Ishikawa (cell line): ENCODE measurements at regions not wholly inside any gene's neighbourhood (a gene's known extent, or its start where the extent isn't known, plus 50 kb on each side); places are given as distances from the start of the nearest gene placed in this dataset.
A peak's percentile ranks its signal among the peaks of the same experiment; 100 is the strongest.

Source experiments
- CEBPB ChIP-seq: IDR thresholded peaks from 2 replicates; pipeline ENCODE4 v1.6.1; 2012
- CREB1 ChIP-seq: IDR thresholded peaks from 2 replicates; pipeline ENCODE4 v1.6.1; 2012; ENCODE audit warnings: low read depth
- EGR1 ChIP-seq: IDR thresholded peaks from 2 replicates; pipeline ENCODE4 v1.6.1; 2012
- EP300 ChIP-seq: IDR thresholded peaks from 2 replicates; pipeline ENCODE4 v1.6.1; 2012; ENCODE audit warnings: borderline replicate concordance
- FOXM1 ChIP-seq: IDR thresholded peaks from 2 replicates; pipeline ENCODE4 v1.6.1; 2012; ENCODE audit warnings: low read depth, borderline replicate concordance
- NFIC ChIP-seq: IDR thresholded peaks from 2 replicates; pipeline ENCODE4 v1.6.1; 2012
- RAD21 ChIP-seq: IDR thresholded peaks from 2 replicates; pipeline ENCODE4 v1.6.1; 2012; ENCODE audit warnings: low read depth
- TAF1 ChIP-seq: IDR thresholded peaks from 2 replicates; pipeline ENCODE4 v1.6.1; 2012; ENCODE audit warnings: low read depth, mild to moderate bottlenecking
- TCF12 ChIP-seq: IDR thresholded peaks from 2 replicates; pipeline ENCODE4 v1.6.1; 2012; ENCODE audit warnings: low read depth
- TEAD4 ChIP-seq: IDR thresholded peaks from 2 replicates; pipeline ENCODE4 v1.6.1; 2012
- YY1 ChIP-seq: IDR thresholded peaks from 2 replicates; pipeline ENCODE4 v1.6.1; 2012; ENCODE audit warnings: low read depth
- ZBTB7A ChIP-seq: IDR thresholded peaks from 2 replicates; pipeline ENCODE4 v1.6.1; 2012; ENCODE audit warnings: low read depth
- TF ChIP-seq, protein P1 (sequence below): IDR thresholded peaks from 2 replicates; pipeline ENCODE4 v1.6.1; 2012
- TF ChIP-seq, protein P2 (sequence below): IDR thresholded peaks from 2 replicates; pipeline ENCODE4 v1.6.1; 2012; ENCODE audit warnings: low read depth, mild to moderate bottlenecking
- TF ChIP-seq, protein P3 (sequence below): IDR thresholded peaks from 2 replicates; pipeline ENCODE4 v1.6.1; 2012

- no peak for TF ChIP-seq FOXM1
Observed at GRCh38 chr14:75333606-75334548, 55.2 kb downstream of the FOS start.

DNA sequence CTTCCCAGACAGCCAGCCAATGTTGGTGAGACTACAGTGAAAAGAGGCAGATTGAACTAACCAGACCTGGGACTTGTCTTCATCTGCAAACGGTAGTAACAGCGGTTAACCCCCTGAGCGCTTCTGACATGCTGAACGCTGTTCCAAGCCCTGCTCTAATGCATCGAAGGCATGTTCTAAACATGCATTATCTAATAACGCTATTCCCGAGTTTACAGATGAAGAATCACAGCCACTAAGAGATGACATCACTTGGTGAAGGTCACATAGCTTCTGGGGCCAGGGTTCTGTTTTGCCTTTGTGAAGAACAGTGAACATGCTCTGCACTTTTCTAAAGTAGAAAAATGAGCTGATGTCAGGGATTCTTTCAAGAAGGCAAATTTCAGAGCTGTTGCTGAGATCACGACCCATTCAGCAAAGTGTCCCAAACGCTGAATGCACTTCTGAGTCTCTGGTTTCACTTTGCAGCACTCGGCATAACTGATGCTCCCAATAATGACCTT, 56.0 kb downstream of the FOS start:
- TF ChIP-seq TCF12 (no peak), RAD21 (no peak), CEBPB (no peak), YY1 (no peak), NFIC (no peak), TAF1 (no peak), EGR1 (no peak), CREB1 (no peak), FOXM1 (no peak), ZBTB7A (no peak), TEAD4 (no peak), EP300 (no peak)
- TF ChIP-seq, protein P1, sequence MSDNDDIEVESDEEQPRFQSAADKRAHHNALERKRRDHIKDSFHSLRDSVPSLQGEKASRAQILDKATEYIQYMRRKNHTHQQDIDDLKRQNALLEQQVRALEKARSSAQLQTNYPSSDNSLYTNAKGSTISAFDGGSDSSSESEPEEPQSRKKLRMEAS, result no peak
- TF ChIP-seq, protein P2, sequence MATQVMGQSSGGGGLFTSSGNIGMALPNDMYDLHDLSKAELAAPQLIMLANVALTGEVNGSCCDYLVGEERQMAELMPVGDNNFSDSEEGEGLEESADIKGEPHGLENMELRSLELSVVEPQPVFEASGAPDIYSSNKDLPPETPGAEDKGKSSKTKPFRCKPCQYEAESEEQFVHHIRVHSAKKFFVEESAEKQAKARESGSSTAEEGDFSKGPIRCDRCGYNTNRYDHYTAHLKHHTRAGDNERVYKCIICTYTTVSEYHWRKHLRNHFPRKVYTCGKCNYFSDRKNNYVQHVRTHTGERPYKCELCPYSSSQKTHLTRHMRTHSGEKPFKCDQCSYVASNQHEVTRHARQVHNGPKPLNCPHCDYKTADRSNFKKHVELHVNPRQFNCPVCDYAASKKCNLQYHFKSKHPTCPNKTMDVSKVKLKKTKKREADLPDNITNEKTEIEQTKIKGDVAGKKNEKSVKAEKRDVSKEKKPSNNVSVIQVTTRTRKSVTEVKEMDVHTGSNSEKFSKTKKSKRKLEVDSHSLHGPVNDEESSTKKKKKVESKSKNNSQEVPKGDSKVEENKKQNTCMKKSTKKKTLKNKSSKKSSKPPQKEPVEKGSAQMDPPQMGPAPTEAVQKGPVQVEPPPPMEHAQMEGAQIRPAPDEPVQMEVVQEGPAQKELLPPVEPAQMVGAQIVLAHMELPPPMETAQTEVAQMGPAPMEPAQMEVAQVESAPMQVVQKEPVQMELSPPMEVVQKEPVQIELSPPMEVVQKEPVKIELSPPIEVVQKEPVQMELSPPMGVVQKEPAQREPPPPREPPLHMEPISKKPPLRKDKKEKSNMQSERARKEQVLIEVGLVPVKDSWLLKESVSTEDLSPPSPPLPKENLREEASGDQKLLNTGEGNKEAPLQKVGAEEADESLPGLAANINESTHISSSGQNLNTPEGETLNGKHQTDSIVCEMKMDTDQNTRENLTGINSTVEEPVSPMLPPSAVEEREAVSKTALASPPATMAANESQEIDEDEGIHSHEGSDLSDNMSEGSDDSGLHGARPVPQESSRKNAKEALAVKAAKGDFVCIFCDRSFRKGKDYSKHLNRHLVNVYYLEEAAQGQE, result no peak
- TF ChIP-seq, protein P3, sequence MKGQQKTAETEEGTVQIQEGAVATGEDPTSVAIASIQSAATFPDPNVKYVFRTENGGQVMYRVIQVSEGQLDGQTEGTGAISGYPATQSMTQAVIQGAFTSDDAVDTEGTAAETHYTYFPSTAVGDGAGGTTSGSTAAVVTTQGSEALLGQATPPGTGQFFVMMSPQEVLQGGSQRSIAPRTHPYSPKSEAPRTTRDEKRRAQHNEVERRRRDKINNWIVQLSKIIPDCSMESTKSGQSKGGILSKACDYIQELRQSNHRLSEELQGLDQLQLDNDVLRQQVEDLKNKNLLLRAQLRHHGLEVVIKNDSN, result no peak

DNA sequence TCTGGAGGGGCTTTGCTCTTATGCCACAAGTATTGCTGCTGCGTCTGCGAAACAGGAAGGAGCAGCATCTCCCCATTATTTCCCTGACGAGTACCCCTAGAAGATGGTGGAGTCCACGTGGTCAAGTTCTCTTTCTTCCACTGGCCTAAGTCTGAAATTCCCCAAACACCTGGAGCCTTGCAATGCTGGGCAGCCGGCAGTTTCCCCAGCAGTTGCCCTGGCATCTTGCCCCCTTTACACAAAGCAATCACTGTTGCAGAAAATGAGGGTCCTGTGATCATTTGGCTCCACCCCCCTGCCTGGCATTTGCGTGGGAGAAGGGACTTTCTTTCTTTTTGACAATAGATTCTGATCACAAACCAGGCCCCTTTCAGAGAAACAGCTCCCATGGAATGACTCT, 56.9 kb downstream of the FOS start:
- TF ChIP-seq, protein P2, result no peak
- TF ChIP-seq ZBTB7A, result no peak
- TF ChIP-seq, protein P1, result peak; percentile 44
- TF ChIP-seq FOXM1, result no peak
- peak; percentile 71 for TF ChIP-seq TEAD4
- TF ChIP-seq TAF1, result no peak
- TF ChIP-seq EGR1, result peak; percentile 93
- TF ChIP-seq TCF12, result peak; percentile 91
- TF ChIP-seq YY1, result 0 out of 2 replicates have a peak, but pooled peaks have one; percentile 28
- no peak; the same call in 1 of the 2 replicates for TF ChIP-seq CEBPB
- TF ChIP-seq, protein P3, result peak; percentile 68
- peak; percentile 77 for TF ChIP-seq EP300
- no peak for TF ChIP-seq CREB1
- TF ChIP-seq RAD21, result no peak
- peak; percentile 86 for TF ChIP-seq NFIC

DNA sequence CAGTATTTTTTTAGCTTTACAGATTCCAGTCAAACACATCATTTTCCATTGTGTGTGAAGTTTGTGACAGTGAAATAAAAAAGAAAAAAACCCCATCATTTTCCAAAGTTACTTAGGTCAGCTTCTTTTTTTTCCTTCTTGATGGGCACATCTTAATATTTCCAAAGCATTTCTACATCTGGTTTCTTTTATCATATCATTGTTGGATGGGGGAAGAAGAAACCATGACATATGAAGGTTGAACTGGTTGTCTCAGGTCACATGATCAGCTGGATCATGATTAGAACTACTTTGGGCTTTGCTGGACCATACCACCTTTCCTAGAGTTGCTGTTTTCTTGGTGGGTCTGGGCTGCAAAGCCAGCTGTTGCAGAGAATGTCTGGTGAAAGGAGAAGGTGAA, 59.8 kb downstream of the FOS start:
- TF ChIP-seq CREB1 (no peak), EGR1 (no peak)

DNA sequence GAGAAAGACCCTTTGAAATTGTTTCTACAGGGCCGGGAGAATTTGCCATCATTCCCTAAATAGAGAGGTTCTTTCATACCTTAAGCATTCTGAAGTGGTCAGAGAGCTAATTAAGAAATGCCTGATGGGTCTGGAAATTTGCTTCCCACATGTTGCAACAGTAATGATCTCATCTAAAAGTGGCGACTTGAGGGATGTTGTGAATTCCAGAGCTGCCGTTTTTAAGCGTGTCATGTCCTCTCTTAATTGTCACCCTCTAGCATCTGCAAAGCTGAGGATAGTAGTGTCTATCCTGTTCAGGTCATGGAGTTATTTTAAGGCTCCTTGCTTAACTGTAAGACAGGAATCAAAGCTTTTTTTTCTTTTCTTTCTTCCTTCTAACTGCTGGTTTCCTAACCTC, 60.4 kb downstream of the FOS start:
- TF ChIP-seq YY1 (no peak), TAF1 (no peak), CEBPB (no peak), TEAD4 (no peak), RAD21 (no peak), CREB1 (no peak), NFIC (no peak), TCF12 (no peak), FOXM1 (no peak)
- TF ChIP-seq, protein P3, result no peak
- TF ChIP-seq, protein P1, result no peak
- TF ChIP-seq, protein P2, result no peak
